ENCODE measurements at regions not wholly inside any gene's neighbourhood (a gene's known extent, or its start where the extent isn't known, plus 50 kb on each side); places are given as distances from the start of the nearest gene placed in this dataset.

GRCh38 chr6:84516154-84516553, 248.2 kb downstream of the TBX18 start:
- H3K27me3 ChIP-seq (ENCODE audit: control insufficient read depth, extremely low read depth, insufficient read depth, low read length) = no peaks in the 10 kb centered on the region
- no peak overlapping the region for H3K9ac ChIP-seq (ENCODE audit: control insufficient read depth, extremely low read depth, insufficient read depth, low read length)
- no peaks in the 10 kb centered on the region for H3K4me1 ChIP-seq (ENCODE audit: control insufficient read depth, extremely low read depth, insufficient read depth, low read length)
- no peak overlapping the region for H3K4me3 ChIP-seq (ENCODE audit: control insufficient read depth in 2 of 3, extremely low read depth in 1 of 3, insufficient read depth in 2 of 3, low read depth in 1 of 3, low read length in 3 of 3)
- TF ChIP-seq EZH2 (IDR thresholded peaks at IDR 0.05; ENCODE audit: low read length) = no peak
- TF ChIP-seq CTCF (optimal IDR thresholded peaks at IDR 0.05 in 1 of 3, IDR thresholded peaks at IDR 0.05 in 1 of 3, conservative IDR thresholded peaks at IDR 0.05 in 1 of 3; ENCODE audit: extremely low read depth in 1 of 3, insufficient read depth in 2 of 3, low read length in 3 of 3) = no peak
- H4K20me1 ChIP-seq (ENCODE audit: control insufficient read depth, extremely low read depth, insufficient read depth, low read length) = no peaks in the 10 kb centered on the region
- H3K79me2 ChIP-seq (ENCODE audit: control insufficient read depth, insufficient read depth, low read length) = no peaks in the 10 kb centered on the region
- dilution Hi-C loops (cut with MboI; ENCODE audit: extremely low pct_ligation_motif_present, low sequenced_read_pairs) = no loop called here
- H3K4me2 ChIP-seq (ENCODE audit: control insufficient read depth, extremely low read depth, insufficient read depth, low read depth, low read length) = no peak overlapping the region
- FAIRE-seq = no peak
- no peaks in the 10 kb centered on the region for H3K9me1 ChIP-seq (ENCODE audit: control insufficient read depth, extremely low read depth, insufficient read depth, low read length)
- no peak for DNase-seq (ENCODE audit: low read depth, low spot score)
- H3K36me3 ChIP-seq (ENCODE audit: control insufficient read depth in 2 of 2, extremely low read depth in 1 of 2, insufficient read depth in 2 of 2, low read length in 2 of 2) = no peaks in the 10 kb centered on the region
- H3K9me3 ChIP-seq (ENCODE audit: control insufficient read depth, low read depth, low read length) = no peaks in the 10 kb centered on the region
- H2AFZ ChIP-seq (ENCODE audit: control insufficient read depth, low read length) = no peak overlapping the region
- H3K27ac ChIP-seq (ENCODE audit: control insufficient read depth, insufficient read depth, low read length) = no peak overlapping the region

- Histone ChIP-seq H3K36me3 (ENCODE audit: control insufficient read depth in 2 of 2, extremely low read depth in 1 of 2, insufficient read depth in 2 of 2, low read length in 2 of 2) (no peaks in the 10 kb centered on the region), H3K9me1 (ENCODE audit: control insufficient read depth, extremely low read depth, insufficient read depth, low read length) (no peaks in the 10 kb centered on the region), H3K9me3 (ENCODE audit: control insufficient read depth, low read depth, low read length) (no peaks in the 10 kb centered on the region), H3K4me2 (ENCODE audit: control insufficient read depth, extremely low read depth, insufficient read depth, low read depth, low read length) (no peak overlapping the region), H3K9ac (ENCODE audit: control insufficient read depth, extremely low read depth, insufficient read depth, low read length) (no peak overlapping the region), H4K20me1 (ENCODE audit: control insufficient read depth, extremely low read depth, insufficient read depth, low read length) (no peaks in the 10 kb centered on the region), H3K4me3 (ENCODE audit: control insufficient read depth in 2 of 3, extremely low read depth in 1 of 3, insufficient read depth in 2 of 3, low read depth in 1 of 3, low read length in 3 of 3) (no peak overlapping the region), H2AFZ (ENCODE audit: control insufficient read depth, low read length) (no peak overlapping the region), H3K4me1 (ENCODE audit: control insufficient read depth, extremely low read depth, insufficient read depth, low read length) (no peaks in the 10 kb centered on the region), H3K27ac (ENCODE audit: control insufficient read depth, insufficient read depth, low read length) (no peak overlapping the region), H3K79me2 (ENCODE audit: control insufficient read depth, insufficient read depth, low read length) (no peaks in the 10 kb centered on the region), H3K27me3 (ENCODE audit: control insufficient read depth, extremely low read depth, insufficient read depth, low read length) (no peaks in the 10 kb centered on the region)
- dilution Hi-C loops (cut with MboI; ENCODE audit: extremely low pct_ligation_motif_present, low sequenced_read_pairs) = no loop called here
- TF ChIP-seq EZH2 (IDR thresholded peaks at IDR 0.05; ENCODE audit: low read length) = no peak
- TF ChIP-seq CTCF (optimal IDR thresholded peaks at IDR 0.05 in 1 of 3, IDR thresholded peaks at IDR 0.05 in 1 of 3, conservative IDR thresholded peaks at IDR 0.05 in 1 of 3; ENCODE audit: extremely low read depth in 1 of 3, insufficient read depth in 2 of 3, low read length in 3 of 3) = no peak
- DNase-seq (ENCODE audit: low read depth, low spot score) (no peak), FAIRE-seq (no peak)
Measured at GRCh38 chr6:84515067-84515466, 249.3 kb downstream of the TBX18 start.

All from keratinocyte (primary cell).